Liver (tissue), 8 donors: ENCODE measurements at regions not wholly inside any gene's neighbourhood (a gene's known extent, or its start where the extent isn't known, plus 50 kb on each side); places are given as distances from the start of the nearest gene placed in this dataset.

Source experiments
- DNase-seq: peaks from one replicate; pipeline ENCODE4 v3.0.0-alpha.2; 2017; ENCODE audit warnings: low spot score
- H3K27ac ChIP-seq, 2 donors: one replicate each; pipeline ENCODE4 v1.7.0; 2013; ENCODE audit warnings: inconsistent platforms in 2 of 2, low read length in 2 of 2, control low read depth in 1 of 2, low read depth in 1 of 2, mild to moderate bottlenecking in 1 of 2
- H3K27me3 ChIP-seq, 4 donors: one replicate each; pipeline versions ENCODE4 v1.6.1 to v1.7.0; 2013; ENCODE audit warnings: low read length in 3 of 4, inconsistent platforms in 1 of 4, mild to moderate bottlenecking in 1 of 4, moderate library complexity in 1 of 4; ENCODE audit not compliant: control insufficient read depth in 4 of 4, insufficient read depth in 4 of 4
- H3K36me3 ChIP-seq, 4 donors: one replicate each; pipeline versions ENCODE4 v1.6.1 to v1.7.0; 2013; ENCODE audit warnings: low read length in 3 of 4, mild to moderate bottlenecking in 3 of 4, low read depth in 1 of 4, moderate library complexity in 1 of 4; ENCODE audit not compliant: control insufficient read depth in 4 of 4, insufficient read depth in 3 of 4
- H3K4me1 ChIP-seq, 4 donors: one replicate each; pipeline versions ENCODE4 v1.6.1 to v1.7.0; 2013; ENCODE audit warnings: low read length in 3 of 4, mild to moderate bottlenecking in 3 of 4, moderate library complexity in 1 of 4; ENCODE audit not compliant: control insufficient read depth in 4 of 4, insufficient read depth in 4 of 4
- H3K4me3 ChIP-seq, 3 donors: one replicate each; pipeline versions ENCODE4 v1.6.1 to v1.7.0; 2013; ENCODE audit warnings: low read length in 3 of 3, control low read depth in 1 of 3, low read depth in 1 of 3, mild to moderate bottlenecking in 1 of 3
- H3K9ac ChIP-seq, 2 donors: one replicate each; pipeline ENCODE4 v1.7.0; 2013; ENCODE audit warnings: low read length in 2 of 2, mild to moderate bottlenecking in 2 of 2, moderate library complexity in 2 of 2, control low read depth in 1 of 2, low read depth in 1 of 2
- H3K9me3 ChIP-seq, 4 donors: one replicate each; pipeline versions ENCODE4 v1.6.1 to v1.7.0; 2013; ENCODE audit warnings: low read length in 3 of 4; ENCODE audit not compliant: control insufficient read depth in 4 of 4
- CTCF ChIP-seq: fragments of 150-350 bp; IDR thresholded peaks from 2 replicates; pipeline ENCODE4 v1.5.1; 2017; ENCODE audit warnings: improper control_type of control experiment, low read depth, low read length; ENCODE audit not compliant: missing input control
- EGR1 ChIP-seq, 2 donors: IDR thresholded peaks; 2 replicates each; pipeline ENCODE4 v1.6.1; 2016 to 2018; ENCODE audit warnings: antibody characterized with exemption in 2 of 2, low read depth in 2 of 2
- FOXA1 ChIP-seq: IDR thresholded peaks from 2 replicates; pipeline ENCODE4 v1.6.1; 2016; ENCODE audit warnings: antibody characterized with exemption
- FOXA2 ChIP-seq: IDR thresholded peaks from 2 replicates; pipeline ENCODE4 v1.6.1; 2016; ENCODE audit warnings: antibody characterized with exemption
- GABPA ChIP-seq, 2 donors: IDR thresholded peaks in 1 of 2; conservative IDR thresholded peaks in 1 of 2; 2 replicates each; pipeline ENCODE4 v1.6.1; 2016; ENCODE audit warnings: antibody characterized with exemption in 2 of 2, mild to moderate bottlenecking in 1 of 2, moderate library complexity in 1 of 2
- HNF4A ChIP-seq, 2 donors: conservative IDR thresholded peaks; 2 replicates each; pipeline ENCODE4 v1.6.1; 2016; ENCODE audit warnings: antibody characterized with exemption in 2 of 2, mild to moderate bottlenecking in 2 of 2
- HNF4G ChIP-seq: IDR thresholded peaks from 2 replicates; pipeline ENCODE4 v1.6.1; 2016; ENCODE audit warnings: antibody characterized with exemption
- JUND ChIP-seq, 2 donors: IDR thresholded peaks; 2 replicates each; pipeline ENCODE4 v1.6.1; 2016; ENCODE audit warnings: antibody characterized with exemption in 2 of 2
- MAX ChIP-seq: IDR thresholded peaks from 2 replicates; pipeline ENCODE4 v1.6.1; 2016; ENCODE audit warnings: antibody characterized with exemption
- RAD21 ChIP-seq, 2 donors: IDR thresholded peaks; 2 replicates each; pipeline ENCODE4 v1.6.1; 2016; ENCODE audit warnings: antibody characterized with exemption in 2 of 2, mild to moderate bottlenecking in 2 of 2
- RXRA ChIP-seq, 2 donors: IDR thresholded peaks; 2 replicates each; pipeline ENCODE4 v1.6.1; 2017 to 2018; ENCODE audit warnings: antibody characterized with exemption in 2 of 2, mild to moderate bottlenecking in 1 of 2
- SP1 ChIP-seq: IDR thresholded peaks from 2 replicates; pipeline ENCODE4 v1.6.1; 2018; ENCODE audit warnings: antibody characterized with exemption, mild to moderate bottlenecking
- TAF1 ChIP-seq: conservative IDR thresholded peaks from 2 replicates; pipeline ENCODE4 v1.6.1; 2016; ENCODE audit warnings: antibody characterized with exemption, mild to moderate bottlenecking
- YY1 ChIP-seq: IDR thresholded peaks from 2 replicates; pipeline ENCODE4 v1.6.1; 2016; ENCODE audit warnings: antibody characterized with exemption, mild to moderate bottlenecking
- WGBS: extraction: QIAGEN DNeasy Blood & Tissue Kit; methylation state at CpG from one replicate; pipeline ENCODE4 v1.1.7; 2013; 5-methylcytosine and 5-hydroxymethylcytosine counted together
- TF ChIP-seq, protein P1 (sequence below): IDR thresholded peaks from 2 replicates; pipeline ENCODE4 v1.6.1; 2016; ENCODE audit warnings: antibody characterized with exemption
- donor health status: healthy.
- donor health status: healthy.
- donor health status: healthy.
- donor health status: healthy.
- donor health status: healthy.

GRCh38 chr10:125369382-125370326 is 209.3 kb upstream of the CTBP2 start:
- peaks cover 0 to 2% (median 0%) of the 10 kb centered on the region in 4 donors for H3K27me3 ChIP-seq
- no peaks in the 10 kb centered on the region for H3K9me3 ChIP-seq
- 74% methylated on average over 12 of the region's 12 CpGs for WGBS
- no peak overlapping the region for H3K4me3 ChIP-seq
- no peak for TF ChIP-seq FOXA1
- no peak for TF ChIP-seq EGR1 (IDR thresholded peaks at IDR 0.05; ENCODE audit: low read depth in 2 of 2)
- no peak for TF ChIP-seq HNF4G
- TF ChIP-seq RXRA (IDR thresholded peaks at IDR 0.05) = no peak
- no peak for TF ChIP-seq YY1
- TF ChIP-seq TAF1 = no peak
- TF ChIP-seq MAX = no peak
- H3K9ac ChIP-seq = no peak overlapping the region
- H3K27ac ChIP-seq = no peak overlapping the region
- H3K36me3 ChIP-seq = no peaks in the 10 kb centered on the region
- H3K4me1 ChIP-seq = no peaks in the 10 kb centered on the region
- DNase-seq = no peak

DNA sequence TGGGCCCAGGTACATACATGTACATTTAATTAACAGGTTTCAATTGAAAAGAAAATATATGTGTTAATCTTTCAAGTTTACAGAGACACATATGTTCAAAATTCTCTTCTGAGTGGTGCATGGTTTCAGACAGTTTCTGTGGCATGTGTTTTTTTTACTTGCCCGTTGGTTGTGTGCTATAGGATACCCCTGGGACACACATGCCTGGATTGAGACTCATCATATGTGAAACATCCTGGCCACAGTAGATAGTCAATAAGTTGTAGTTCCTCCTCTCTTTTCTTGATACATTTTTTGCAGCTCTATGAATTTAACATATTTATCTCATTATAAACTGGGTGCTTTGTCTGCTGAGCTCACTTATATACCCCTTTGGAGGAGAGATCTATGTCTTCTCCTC is 207.8 kb upstream of the CTBP2 start:
- H3K9me3 ChIP-seq = no peaks in the 10 kb centered on the region
- DNase-seq = no peak
- no peak overlapping the region for H3K4me3 ChIP-seq
- H3K9ac ChIP-seq = no peak overlapping the region
- H3K27me3 ChIP-seq = peaks cover 0 to 2% (median 0%) of the 10 kb centered on the region in 4 donors
- H3K36me3 ChIP-seq = no peaks in the 10 kb centered on the region
- no peak for TF ChIP-seq SP1
- no peak for TF ChIP-seq HNF4A (conservative IDR thresholded peaks at IDR 0.05)
- TF ChIP-seq YY1 = no peak
- no peak for TF ChIP-seq FOXA1
- no peak for TF ChIP-seq HNF4G
- TF ChIP-seq JUND (IDR thresholded peaks at IDR 0.05) = no peak
- no peak for TF ChIP-seq GABPA (IDR thresholded peaks at IDR 0.05 in 1 of 2, conservative IDR thresholded peaks at IDR 0.05 in 1 of 2)
- no peak for TF ChIP-seq FOXA2
- TF ChIP-seq, protein P1, sequence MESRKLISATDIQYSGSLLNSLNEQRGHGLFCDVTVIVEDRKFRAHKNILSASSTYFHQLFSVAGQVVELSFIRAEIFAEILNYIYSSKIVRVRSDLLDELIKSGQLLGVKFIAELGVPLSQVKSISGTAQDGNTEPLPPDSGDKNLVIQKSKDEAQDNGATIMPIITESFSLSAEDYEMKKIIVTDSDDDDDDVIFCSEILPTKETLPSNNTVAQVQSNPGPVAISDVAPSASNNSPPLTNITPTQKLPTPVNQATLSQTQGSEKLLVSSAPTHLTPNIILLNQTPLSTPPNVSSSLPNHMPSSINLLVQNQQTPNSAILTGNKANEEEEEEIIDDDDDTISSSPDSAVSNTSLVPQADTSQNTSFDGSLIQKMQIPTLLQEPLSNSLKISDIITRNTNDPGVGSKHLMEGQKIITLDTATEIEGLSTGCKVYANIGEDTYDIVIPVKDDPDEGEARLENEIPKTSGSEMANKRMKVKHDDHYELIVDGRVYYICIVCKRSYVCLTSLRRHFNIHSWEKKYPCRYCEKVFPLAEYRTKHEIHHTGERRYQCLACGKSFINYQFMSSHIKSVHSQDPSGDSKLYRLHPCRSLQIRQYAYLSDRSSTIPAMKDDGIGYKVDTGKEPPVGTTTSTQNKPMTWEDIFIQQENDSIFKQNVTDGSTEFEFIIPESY = no peak
- TF ChIP-seq RAD21 (IDR thresholded peaks at IDR 0.05) = no peak
- TF ChIP-seq EGR1 (IDR thresholded peaks at IDR 0.05; ENCODE audit: low read depth in 2 of 2) = no peak
- TF ChIP-seq CTCF = no peak
- TF ChIP-seq RXRA (IDR thresholded peaks at IDR 0.05) = no peak
- WGBS = 56% methylated on average over 1 of the region's 1 CpG
- H3K27ac ChIP-seq = no peak overlapping the region
- H3K4me1 ChIP-seq = no peaks in the 10 kb centered on the region
